ENCODE measurements at regions not wholly inside any gene's neighbourhood (a gene's known extent, or its start where the extent isn't known, plus 50 kb on each side); places are given as distances from the start of the nearest gene placed in this dataset.

GRCh38 chr13:29964181-29964845, 113.9 kb upstream of the UBL3 start:
- no peak for TF ChIP-seq CTCF (conservative IDR thresholded peaks at IDR 0.05; ENCODE audit: control insufficient read depth, insufficient read depth, low read depth, low read length)
- H3K4me3 ChIP-seq (ENCODE audit: control insufficient read depth, low read depth, low read length), result no peak overlapping the region
- no peak for DNase-seq (ENCODE audit: low read depth)

- no peak for TF ChIP-seq CTCF (conservative IDR thresholded peaks at IDR 0.05; ENCODE audit: control insufficient read depth, insufficient read depth, low read depth, low read length)
- no peak for DNase-seq (ENCODE audit: low read depth)
- H3K4me3 ChIP-seq (ENCODE audit: control insufficient read depth, low read depth, low read length), result no peak overlapping the region
These were observed 112.7 kb upstream of the UBL3 start for GRCh38 chr13:29963089-29963488.

GRCh38 chr13:29961036-29961670, 110.7 kb upstream of the UBL3 start:
- no peak for TF ChIP-seq CTCF (conservative IDR thresholded peaks at IDR 0.05; ENCODE audit: control insufficient read depth, insufficient read depth, low read depth, low read length)

GRCh38 chr13:29959603-29960002, 109.2 kb upstream of the UBL3 start:
- no peak overlapping the region for H3K4me3 ChIP-seq (ENCODE audit: control insufficient read depth, low read depth, low read length)
- no peak for TF ChIP-seq CTCF (conservative IDR thresholded peaks at IDR 0.05; ENCODE audit: control insufficient read depth, insufficient read depth, low read depth, low read length)
- DNase-seq (ENCODE audit: low read depth), result no peak

More at GRCh38 chr13:29961036-29961670, 110.7 kb upstream of the UBL3 start:
- H3K4me3 ChIP-seq (ENCODE audit: control insufficient read depth, low read depth, low read length), result no peak overlapping the region
- no peak for DNase-seq (ENCODE audit: low read depth)

GRCh38 chr13:29959086-29959485, 108.7 kb upstream of the UBL3 start:
- no peak for DNase-seq (ENCODE audit: low read depth)
- no peak for TF ChIP-seq CTCF (conservative IDR thresholded peaks at IDR 0.05; ENCODE audit: control insufficient read depth, insufficient read depth, low read depth, low read length)
- H3K4me3 ChIP-seq (ENCODE audit: control insufficient read depth, low read depth, low read length), result no peak overlapping the region

- TF ChIP-seq CTCF (conservative IDR thresholded peaks at IDR 0.05; ENCODE audit: control insufficient read depth, insufficient read depth, low read depth, low read length), result no peak
- no peak for DNase-seq (ENCODE audit: low read depth)
- no peak overlapping the region for H3K4me3 ChIP-seq (ENCODE audit: control insufficient read depth, low read depth, low read length)
These were observed 108.1 kb upstream of the UBL3 start for GRCh38 chr13:29958476-29958875.
